Fibroblast of lung (primary cell): ENCODE measurements at regions not wholly inside any gene's neighbourhood (a gene's known extent, or its start where the extent isn't known, plus 50 kb on each side); places are given as distances from the start of the nearest gene placed in this dataset.

Source experiments
- DNase-seq, 2 donors: peaks; one replicate each; pipeline versions ENCODE4 v3.0.0 to v3.0.0-alpha.2; 2010; ENCODE audit warnings: low read depth in 2 of 2
- H2AFZ ChIP-seq: 2 replicates; pipeline ENCODE4 v1.5.1; 2012; ENCODE audit warnings: low read length, control low read depth, inconsistent platforms
- H3K27ac ChIP-seq: 2 replicates; pipeline ENCODE4 v1.5.1; 2011; ENCODE audit warnings: low read length, control low read depth; ENCODE audit not compliant: insufficient read depth
- H3K27me3 ChIP-seq: 2 replicates; pipeline ENCODE4 v1.5.1; 2011; ENCODE audit warnings: mild to moderate bottlenecking, low read length; ENCODE audit not compliant: control insufficient read depth, insufficient read depth
- H3K36me3 ChIP-seq: 2 replicates; pipeline ENCODE4 v1.5.1; 2011; ENCODE audit warnings: low read length; ENCODE audit not compliant: control insufficient read depth, insufficient read depth
- H3K4me1 ChIP-seq: 2 replicates; pipeline ENCODE4 v1.5.1; 2011; ENCODE audit warnings: low read length; ENCODE audit not compliant: control insufficient read depth, insufficient read depth; ENCODE audit errors: extremely low read depth
- H3K4me2 ChIP-seq: 2 replicates; pipeline ENCODE4 v1.5.1; 2011; ENCODE audit warnings: low read length, control low read depth; ENCODE audit not compliant: insufficient read depth; ENCODE audit errors: extremely low read depth
- H3K4me3 ChIP-seq, 4 experiments: fragments of 200-600 bp in 1 of 4; sonication (generic) in 1 of 4; replicated peaks in 1 of 4; 2 replicates each; pipeline ENCODE4 v1.5.1; 2011 to 2016; ENCODE audit warnings: low read length in 4 of 4, low read depth in 3 of 4, mild to moderate bottlenecking in 3 of 4, control low read depth in 2 of 4, inconsistent platforms in 1 of 4, mixed read lengths in 1 of 4; ENCODE audit not compliant: insufficient read depth in 1 of 4; ENCODE audit errors: control extremely low read depth in 1 of 4
- H3K79me2 ChIP-seq: 2 replicates; pipeline ENCODE4 v1.5.1; 2012; ENCODE audit warnings: mild to moderate bottlenecking, low read length, inconsistent platforms; ENCODE audit not compliant: control insufficient read depth, insufficient read depth
- H3K9ac ChIP-seq: 2 replicates; pipeline ENCODE4 v1.5.1; 2011; ENCODE audit warnings: mild to moderate bottlenecking, low read length, control low read depth; ENCODE audit not compliant: insufficient read depth
- H3K9me3 ChIP-seq: 2 replicates; pipeline ENCODE4 v1.5.1; 2012; ENCODE audit warnings: low read depth, low read length; ENCODE audit not compliant: control insufficient read depth, insufficient read depth
- H4K20me1 ChIP-seq: 2 replicates; pipeline ENCODE4 v1.5.1; 2011; ENCODE audit warnings: low read length; ENCODE audit not compliant: control insufficient read depth, insufficient read depth; ENCODE audit errors: extremely low read depth
- CTCF ChIP-seq, 2 donors: IDR thresholded peaks in 1 of 2; conservative IDR thresholded peaks in 1 of 2; 1 replicate in 1 of 2; 2 replicates in 1 of 2; pipeline ENCODE4 v1.5.1; 2011 to 2012; ENCODE audit warnings: low read length in 2 of 2, control low read depth in 1 of 2, inconsistent platforms in 1 of 2, low read depth in 1 of 2, mild to moderate bottlenecking in 1 of 2
- EZH2 ChIP-seq: IDR thresholded peaks from 2 replicates; pipeline ENCODE4 v1.5.1; 2012; ENCODE audit warnings: low read length, control low read depth, mild to moderate bottlenecking; ENCODE audit errors: missing control alignments

GRCh38 chr9:110056062-110056461, 151.9 kb downstream of the C9orf152 start:
- DNase-seq = no peak
- H2AFZ ChIP-seq = no peak overlapping the region
- peaks cover 99% of the 10 kb centered on the region for H3K79me2 ChIP-seq
- H3K4me3 ChIP-seq = no peak overlapping the region
- H3K27ac ChIP-seq = no peak overlapping the region
- H4K20me1 ChIP-seq = peaks cover 4% of the 10 kb centered on the region
- H3K9me3 ChIP-seq = no peaks in the 10 kb centered on the region
- no peaks in the 10 kb centered on the region for H3K27me3 ChIP-seq
- no peak overlapping the region for H3K4me2 ChIP-seq
- H3K4me1 ChIP-seq = peaks cover 8% of the 10 kb centered on the region
- no peak for TF ChIP-seq CTCF (conservative IDR thresholded peaks at IDR 0.05 in 1 of 2, IDR thresholded peaks at IDR 0.05 in 1 of 2; ENCODE audit: low read depth in 1 of 2, low read length in 2 of 2)
- TF ChIP-seq EZH2 = no peak
- H3K36me3 ChIP-seq = peaks cover 5% of the 10 kb centered on the region
- no peak overlapping the region for H3K9ac ChIP-seq

- Histone ChIP-seq H3K4me3 (no peak overlapping the region), H3K4me1 (peaks cover 5% of the 10 kb centered on the region), H3K9me3 (no peaks in the 10 kb centered on the region), H3K79me2 (peaks cover 97% of the 10 kb centered on the region), H3K4me2 (no peak overlapping the region), H3K27ac (no peak overlapping the region), H2AFZ (no peak overlapping the region), H4K20me1 (peaks cover 2% of the 10 kb centered on the region), H3K27me3 (no peaks in the 10 kb centered on the region), H3K36me3 (peaks cover 5% of the 10 kb centered on the region), H3K9ac (no peak overlapping the region)
- no peak for TF ChIP-seq EZH2
- peak; percentile 23 to 64 for TF ChIP-seq CTCF (conservative IDR thresholded peaks at IDR 0.05 in 1 of 2, IDR thresholded peaks at IDR 0.05 in 1 of 2; ENCODE audit: low read depth in 1 of 2, low read length in 2 of 2)
- DNase-seq = peak; percentile 45 to 70
Measured at GRCh38 chr9:110058304-110058953, 149.5 kb downstream of the C9orf152 start.

- no peak overlapping the region for H3K4me2 ChIP-seq
- H3K9me3 ChIP-seq = no peaks in the 10 kb centered on the region
Measured at GRCh38 chr9:110059461-110059860, 148.5 kb downstream of the C9orf152 start.

More at GRCh38 chr9:110059461-110059860, 148.5 kb downstream of the C9orf152 start:
- Histone ChIP-seq H3K36me3 (peaks cover 5% of the 10 kb centered on the region), H2AFZ (no peak overlapping the region), H3K4me3 (no peak overlapping the region), H3K27me3 (no peaks in the 10 kb centered on the region), H3K79me2 (peaks cover 97% of the 10 kb centered on the region), H3K4me1 (peaks cover 7% of the 10 kb centered on the region), H4K20me1 (peaks cover 2% of the 10 kb centered on the region), H3K27ac (no peak overlapping the region), H3K9ac (no peak overlapping the region)
- TF ChIP-seq CTCF (conservative IDR thresholded peaks at IDR 0.05 in 1 of 2, IDR thresholded peaks at IDR 0.05 in 1 of 2; ENCODE audit: low read depth in 1 of 2, low read length in 2 of 2) (no peak), EZH2 (no peak)
- DNase-seq = no peak
